T-cell (primary cell): ENCODE measurements at regions not wholly inside any gene's neighbourhood (a gene's known extent, or its start where the extent isn't known, plus 50 kb on each side); places are given as distances from the start of the nearest gene placed in this dataset.

Experiments used
- ATAC-seq, 4 experiments: fragments of 200-7000 bp in 3 of 4; fragments of 150-1000 bp in 1 of 4; cut with Tn5 transposase; replicated peaks in 1 of 4; 1 replicate in 3 of 4; 2 replicates in 1 of 4; pipeline ENCODE4 v1.10.0; 2021; ENCODE audit warnings: moderate library complexity in 3 of 4, mild to moderate bottlenecking in 2 of 4, moderate number of reproducible peaks in 1 of 4
- CTCF ChIA-PET, 2 donors: fragments of 300-600 bp; sonication (Branson Sonifier 250); formaldehyde crosslinking; loops; one replicate each; lab custom pipeline; 2022; ENCODE audit warnings: antibody characterized with exemption in 2 of 2; lab: Charles Lee
- POLR2A ChIA-PET, 2 donors: fragments of 300-600 bp; sonication (Branson Sonifier 250); formaldehyde crosslinking; loops; one replicate each; lab custom pipeline; 2022; ENCODE audit warnings: antibody characterized with exemption in 2 of 2; lab: Charles Lee
- DNase-seq, 35 experiments: peaks; one replicate each; pipeline versions ENCODE4 v3.0.0 to v3.0.0-alpha.2; 2013 to 2023
- H3K27ac ChIP-seq: one replicate; pipeline ENCODE4 v1.5.1; 2013; ENCODE audit warnings: low read length
- H3K27me3 ChIP-seq, 2 experiments: replicated peaks in 1 of 2; 1 replicate in 1 of 2; 2 replicates in 1 of 2; pipeline versions ENCODE4 v1.6.1 to v1.7.0; 2013; ENCODE audit warnings: low read length in 1 of 2, mixed read lengths in 1 of 2; ENCODE audit not compliant: control insufficient read depth in 2 of 2, insufficient read depth in 2 of 2; ENCODE audit errors: extremely low read depth in 1 of 2
- H3K36me3 ChIP-seq, 2 donors: 1 replicate in 1 of 2; 2 replicates in 1 of 2; pipeline versions ENCODE4 v1.6.1 to v1.7.0; 2013; ENCODE audit warnings: low read length in 1 of 2; ENCODE audit not compliant: control insufficient read depth in 2 of 2, insufficient read depth in 1 of 2; ENCODE audit errors: extremely low read depth in 1 of 2
- H3K4me1 ChIP-seq, 2 experiments: 1 replicate in 1 of 2; 2 replicates in 1 of 2; pipeline versions ENCODE4 v1.6.1 to v1.7.0; 2013; ENCODE audit warnings: low read length in 2 of 2, mixed read lengths in 1 of 2; ENCODE audit not compliant: insufficient read depth in 2 of 2, control insufficient read depth in 1 of 2; ENCODE audit errors: extremely low read depth in 1 of 2
- H3K4me3 ChIP-seq, 2 donors: 1 replicate in 1 of 2; 2 replicates in 1 of 2; pipeline versions ENCODE4 v1.5.1 to v1.7.0; 2013; ENCODE audit warnings: mild to moderate bottlenecking in 2 of 2, low read length in 1 of 2, moderate library complexity in 1 of 2; ENCODE audit not compliant: control insufficient read depth in 1 of 2; ENCODE audit errors: extremely low read depth in 1 of 2
- H3K9me3 ChIP-seq: 2 replicates; pipeline ENCODE4 v1.7.0; 2013
- H3K27ac Mint-ChIP-seq, 2 donors: one replicate each; pipeline ENCODE4 v1.8.0; 2020 to 2021; ENCODE audit warnings: mild to moderate bottlenecking in 2 of 2, mixed read lengths in 2 of 2
- H3K27me3 Mint-ChIP-seq, 2 donors: one replicate each; pipeline ENCODE4 v1.8.0; 2021 to 2022; ENCODE audit warnings: mixed read lengths in 2 of 2
- H3K36me3 Mint-ChIP-seq: one replicate; pipeline ENCODE4 v1.8.0; 2021; ENCODE audit warnings: mixed read lengths
- H3K4me1 Mint-ChIP-seq, 3 donors: one replicate each; pipeline ENCODE4 v1.8.0; 2020 to 2022; ENCODE audit warnings: mixed read lengths in 3 of 3, mild to moderate bottlenecking in 1 of 3
- H3K4me3 Mint-ChIP-seq, 3 donors: one replicate each; pipeline ENCODE4 v1.8.0; 2020 to 2022; ENCODE audit warnings: mild to moderate bottlenecking in 3 of 3, mixed read lengths in 3 of 3, moderate library complexity in 3 of 3
- H3K9me3 Mint-ChIP-seq, 3 donors: one replicate each; pipeline ENCODE4 v1.8.0; 2020 to 2022; ENCODE audit warnings: mixed read lengths in 3 of 3
- WGBS: methylation state at CpG from one replicate; pipeline ENCODE4 v1.1.5; 2013; ENCODE audit warnings: missing lambda C conversion rate; ENCODE audit not compliant: insufficient coverage; 5-methylcytosine and 5-hydroxymethylcytosine counted together

GRCh38 chr1:101111461-101111860, 85.9 kb upstream of the DPH5 start:
- peak overlapping the region; percentile 85 for H3K27ac ChIP-seq
- POLR2A ChIA-PET, result interaction anchor here (0.6 to 1.3 kb wide), 5 partner anchors 17 to 216 kb away, joined by 3 to 9 read pairs (median 3); partner anchors contain the start of gene SLC30A7 (in 1 of the 2)
- H3K4me3 ChIP-seq, result no peak overlapping the region
- ATAC-seq (no peak), DNase-seq (no peak)
- Mint-ChIP-seq H3K4me3 (peak overlapping the region; percentile 60 to 73 (median 71)), H3K36me3 (peaks cover 9% of the 10 kb centered on the region), H3K27ac (peak overlapping the region; percentile 95 to 98), H3K27me3 (no peaks in the 10 kb centered on the region), H3K9me3 (peaks cover 0 to 3% (median 0%) of the 10 kb centered on the region in 3 donors), H3K4me1 (peaks cover 65 to 82% (median 77%) of the 10 kb centered on the region in 3 donors)
- no peaks in the 10 kb centered on the region for H3K36me3 ChIP-seq
- WGBS, result no CpG with 5 or more reads among the region's 1 CpG
- peaks cover 26 to 44% of the 10 kb centered on the region in 2 experiments for H3K4me1 ChIP-seq
- no peaks in the 10 kb centered on the region for H3K27me3 ChIP-seq
- CTCF ChIA-PET, result interaction anchor here (0.5 to 2.6 kb wide), 12 partner anchors 30 to 198 kb away, joined by 3 to 21 read pairs (median 5); partner anchors contain the start of gene DPH5 (in 1 of the 2)
- H3K9me3 ChIP-seq, result no peaks in the 10 kb centered on the region

GRCh38 chr1:101109791-101110190, 84.2 kb upstream of the DPH5 start:
- H3K4me3 Mint-ChIP-seq, result peak overlapping the region in 1 of 3 donors; percentile 73
- H3K27me3 Mint-ChIP-seq, result no peaks in the 10 kb centered on the region
- H3K4me1 Mint-ChIP-seq, result peaks cover 58 to 71% (median 69%) of the 10 kb centered on the region in 3 donors
- H3K4me1 ChIP-seq, result peaks cover 26 to 42% of the 10 kb centered on the region in 2 experiments
- ChIA-PET POLR2A (no interaction called here), CTCF (interaction anchor here (0.6 to 1.7 kb wide), 8 partner anchors 20 to 200 kb away, joined by 3 to 6 read pairs (median 3); partner anchors contain the start of gene S1PR1 (in 1 of the 2))
- no peaks in the 10 kb centered on the region for H3K36me3 ChIP-seq
- H3K27ac Mint-ChIP-seq, result peak overlapping the region; percentile 95 to 98
- H3K9me3 Mint-ChIP-seq, result peaks cover 0 to 3% (median 0%) of the 10 kb centered on the region in 3 donors
- ATAC-seq (no peak), DNase-seq (no peak)
- H3K36me3 Mint-ChIP-seq, result peaks cover 9% of the 10 kb centered on the region
- H3K27ac ChIP-seq, result no peak overlapping the region
- WGBS, result no CpG with 5 or more reads among the region's 1 CpG
- no peak overlapping the region for H3K4me3 ChIP-seq
- no peaks in the 10 kb centered on the region for H3K27me3 ChIP-seq
- no peaks in the 10 kb centered on the region for H3K9me3 ChIP-seq

GRCh38 chr1:101108111-101108500, 82.5 kb upstream of the DPH5 start:
- no peaks in the 10 kb centered on the region for H3K27me3 Mint-ChIP-seq
- Histone ChIP-seq H3K4me3 (no peak overlapping the region), H3K9me3 (no peaks in the 10 kb centered on the region), H3K27ac (no peak overlapping the region), H3K36me3 (no peaks in the 10 kb centered on the region), H3K27me3 (no peaks in the 10 kb centered on the region), H3K4me1 (peaks cover 26 to 42% of the 10 kb centered on the region in 2 experiments)
- DNase-seq (no peak), ATAC-seq (no peak)
- ChIA-PET CTCF (interaction anchor here in 1 of 2 donors (1.7 kb wide), 1 partner anchor 202 kb away, joined by 6 read pairs; no protein-coding TSS in a partner anchor), POLR2A (no interaction called here)
- WGBS, result 80% methylated on average over 3 of the region's 3 CpGs
- no peak overlapping the region for H3K4me3 Mint-ChIP-seq
- peak overlapping the region; percentile 55 to 64 for H3K27ac Mint-ChIP-seq
- peaks cover 55 to 62% (median 61%) of the 10 kb centered on the region in 3 donors for H3K4me1 Mint-ChIP-seq
- peaks cover 0 to 3% (median 0%) of the 10 kb centered on the region in 3 donors for H3K9me3 Mint-ChIP-seq
- peaks cover 9% of the 10 kb centered on the region for H3K36me3 Mint-ChIP-seq

GRCh38 chr1:101107496-101108110, 82.0 kb upstream of the DPH5 start:
- Mint-ChIP-seq H3K9me3 (peaks cover 0 to 3% (median 0%) of the 10 kb centered on the region in 3 donors), H3K27me3 (no peaks in the 10 kb centered on the region), H3K4me3 (no peak overlapping the region), H3K27ac (peak overlapping the region in 1 of 2 donors; percentile 55), H3K4me1 (peaks cover 50 to 58% (median 56%) of the 10 kb centered on the region in 3 donors), H3K36me3 (peaks cover 9% of the 10 kb centered on the region)
- no peaks in the 10 kb centered on the region for H3K36me3 ChIP-seq
- H3K27ac ChIP-seq, result no peak overlapping the region
- H3K4me1 ChIP-seq, result peaks cover 25 to 40% of the 10 kb centered on the region in 2 experiments
- H3K9me3 ChIP-seq, result no peaks in the 10 kb centered on the region
- ChIA-PET CTCF (interaction anchor here (0.7 to 1.1 kb wide), 2 partner anchors 24 to 202 kb away, joined by 3 read pairs; no protein-coding TSS in a partner anchor), POLR2A (no interaction called here)
- no peaks in the 10 kb centered on the region for H3K27me3 ChIP-seq
- DNase-seq (no peak), ATAC-seq (no peak)
- H3K4me3 ChIP-seq, result no peak overlapping the region
- no CpG with 5 or more reads among the region's 2 CpGs for WGBS

GRCh38 chr1:101105877-101106276, 80.3 kb upstream of the DPH5 start:
- Histone ChIP-seq H3K36me3 (no peaks in the 10 kb centered on the region), H3K9me3 (no peaks in the 10 kb centered on the region), H3K4me3 (no peak overlapping the region), H3K4me1 (peaks cover 17 to 25% of the 10 kb centered on the region in 2 experiments), H3K27me3 (no peaks in the 10 kb centered on the region), H3K27ac (no peak overlapping the region)
- ATAC-seq (no peak), DNase-seq (no peak)
- ChIA-PET CTCF (interaction anchor here in 1 of 2 donors (0.6 kb wide), 1 partner anchor 185 kb away, joined by 4 read pairs; no protein-coding TSS in a partner anchor), POLR2A (interaction anchor here in 1 of 2 donors (0.7 kb wide), 1 partner anchor 176 kb away, joined by 3 read pairs; no protein-coding TSS in a partner anchor)
- Mint-ChIP-seq H3K36me3 (peaks cover 7% of the 10 kb centered on the region), H3K27me3 (no peaks in the 10 kb centered on the region), H3K9me3 (peaks cover 0 to 3% (median 0%) of the 10 kb centered on the region in 3 donors), H3K4me1 (peaks cover 33 to 43% (median 42%) of the 10 kb centered on the region in 3 donors), H3K4me3 (no peak overlapping the region), H3K27ac (no peak overlapping the region)
- WGBS, result no CpG with 5 or more reads among the region's 2 CpGs

- Mint-ChIP-seq H3K27ac (no peak overlapping the region), H3K4me3 (no peak overlapping the region), H3K36me3 (no peaks in the 10 kb centered on the region), H3K9me3 (no peaks in the 10 kb centered on the region), H3K27me3 (no peaks in the 10 kb centered on the region), H3K4me1 (peaks cover 4 to 16% (median 10%) of the 10 kb centered on the region in 3 donors)
- no CpG with 5 or more reads among the region's 2 CpGs for WGBS
- Histone ChIP-seq H3K36me3 (no peaks in the 10 kb centered on the region), H3K27ac (no peak overlapping the region), H3K27me3 (no peaks in the 10 kb centered on the region), H3K9me3 (no peaks in the 10 kb centered on the region), H3K4me1 (peaks cover 0 to 4% of the 10 kb centered on the region in 2 experiments), H3K4me3 (no peak overlapping the region)
- CTCF ChIA-PET, result interaction anchor here (0.7 to 1.0 kb wide), 2 partner anchors 136 to 343 kb away, joined by 4 to 5 read pairs; no protein-coding TSS in a partner anchor
- POLR2A ChIA-PET, result interaction anchor here in 1 of 2 donors (0.9 kb wide), 1 partner anchor 51 kb away, joined by 3 read pairs; no protein-coding TSS in a partner anchor
- DNase-seq (no peak), ATAC-seq (no peak)
Observed at GRCh38 chr1:101102426-101103156, 77.0 kb upstream of the DPH5 start.
